T-helper 1 cell treated with Interleukin-12 subunit alpha and Interleukin-12 subunit beta and Interleukin-4 antibody, amounts not matched to agents 30 μg/mL and 1 μg/mL, for 36 hours (primary cell): ENCODE measurements at regions not wholly inside any gene's neighbourhood (a gene's known extent, or its start where the extent isn't known, plus 50 kb on each side); places are given as distances from the start of the nearest gene placed in this dataset.

ENCODE experiments used
- H3K27ac Mint-ChIP-seq: one replicate; pipeline ENCODE4 v1.8.0; 2021; ENCODE audit warnings: mild to moderate bottlenecking, mixed read lengths
- H3K27me3 Mint-ChIP-seq: one replicate; pipeline ENCODE4 v1.8.0; 2021; ENCODE audit warnings: low read depth, mixed read lengths
- H3K36me3 Mint-ChIP-seq: one replicate; pipeline ENCODE4 v1.8.0; 2021; ENCODE audit warnings: low read depth, mixed read lengths
- H3K4me1 Mint-ChIP-seq: one replicate; pipeline ENCODE4 v1.8.0; 2021; ENCODE audit warnings: low read depth, mixed read lengths
- H3K4me3 Mint-ChIP-seq: one replicate; pipeline ENCODE4 v1.8.0; 2021; ENCODE audit warnings: mild to moderate bottlenecking, moderate library complexity, mixed read lengths
- H3K9me3 Mint-ChIP-seq: one replicate; pipeline ENCODE4 v1.8.0; 2021; ENCODE audit warnings: mixed read lengths

DNA sequence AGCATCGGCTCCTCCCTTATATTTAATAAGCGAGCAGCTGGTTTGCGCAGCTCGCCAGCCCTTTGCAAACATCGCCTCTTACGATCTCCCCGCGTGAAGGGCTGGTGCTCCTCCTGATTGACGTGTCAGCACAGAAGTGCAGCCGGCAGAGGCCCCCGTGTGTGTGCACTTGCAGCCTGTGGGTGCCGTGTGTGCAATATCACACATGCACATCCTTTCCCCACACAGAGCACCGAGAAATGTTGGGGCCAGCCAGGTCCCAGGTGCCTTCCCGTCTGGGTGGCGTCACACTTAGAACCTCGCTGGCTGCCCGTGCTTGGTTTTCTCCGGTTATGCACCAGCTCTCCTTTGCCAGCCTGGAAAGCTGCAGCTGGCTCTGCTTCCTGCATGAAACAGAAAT, 126.6 kb upstream of the AJAP1 start:
- Mint-ChIP-seq H3K36me3 (no peaks in the 10 kb centered on the region), H3K27ac (no peak overlapping the region), H3K4me3 (no peak overlapping the region), H3K9me3 (no peaks in the 10 kb centered on the region), H3K4me1 (no peaks in the 10 kb centered on the region), H3K27me3 (no peaks in the 10 kb centered on the region)

DNA sequence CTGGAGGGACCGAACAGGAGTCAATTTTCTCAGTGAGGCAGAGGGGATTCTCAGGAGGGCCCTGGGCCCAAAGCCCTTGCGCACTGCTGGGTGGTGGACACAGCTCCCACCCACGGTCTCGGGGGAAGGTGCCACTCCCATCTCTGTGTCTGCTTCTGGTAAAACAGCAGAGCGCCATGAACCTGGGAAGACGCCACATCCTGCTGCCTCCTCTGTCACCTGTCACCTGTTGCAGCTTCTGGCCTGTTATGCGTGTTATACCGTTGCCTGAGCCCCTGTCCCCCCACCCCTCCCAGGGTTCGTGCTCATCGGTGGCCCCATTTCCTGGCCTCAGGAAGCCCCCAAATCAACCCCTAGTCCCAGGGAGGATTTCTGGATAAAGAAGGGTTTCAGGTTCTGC, 125.8 kb upstream of the AJAP1 start:
- Mint-ChIP-seq H3K27me3 (no peaks in the 10 kb centered on the region), H3K4me1 (no peaks in the 10 kb centered on the region), H3K36me3 (no peaks in the 10 kb centered on the region), H3K27ac (no peak overlapping the region), H3K9me3 (no peaks in the 10 kb centered on the region), H3K4me3 (no peak overlapping the region)

- no peaks in the 10 kb centered on the region for H3K36me3 Mint-ChIP-seq
- H3K4me3 Mint-ChIP-seq, result no peak overlapping the region
- no peak overlapping the region for H3K27ac Mint-ChIP-seq
- no peaks in the 10 kb centered on the region for H3K4me1 Mint-ChIP-seq
- H3K9me3 Mint-ChIP-seq, result no peaks in the 10 kb centered on the region
- no peaks in the 10 kb centered on the region for H3K27me3 Mint-ChIP-seq
Observed at GRCh38 chr1:4529446-4530165, 124.8 kb upstream of the AJAP1 start.

GRCh38 chr1:4530166-4530785, 124.1 kb upstream of the AJAP1 start:
- no peaks in the 10 kb centered on the region for H3K27me3 Mint-ChIP-seq
- no peak overlapping the region for H3K4me3 Mint-ChIP-seq
- H3K4me1 Mint-ChIP-seq, result no peaks in the 10 kb centered on the region
- no peak overlapping the region for H3K27ac Mint-ChIP-seq
- H3K36me3 Mint-ChIP-seq, result no peaks in the 10 kb centered on the region
- no peaks in the 10 kb centered on the region for H3K9me3 Mint-ChIP-seq

DNA sequence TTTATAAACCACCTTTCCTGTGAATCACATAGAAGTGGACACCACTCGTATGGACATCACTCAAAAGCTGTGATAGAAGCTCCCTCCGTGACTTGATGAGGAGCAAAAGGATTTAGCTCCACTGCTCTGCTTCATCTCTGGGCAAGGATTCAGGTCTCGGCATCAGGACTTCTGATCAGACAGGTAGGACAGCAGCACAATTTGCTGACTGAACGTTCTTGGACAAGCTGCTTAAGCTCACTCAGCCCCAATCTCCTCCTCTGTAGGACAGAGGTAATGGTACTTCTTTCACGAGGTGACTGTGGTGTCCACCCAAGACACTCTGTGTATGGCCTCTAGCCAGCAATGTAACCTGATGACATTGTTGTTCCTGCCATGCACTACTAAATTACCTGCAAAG, 122.6 kb upstream of the AJAP1 start:
- Mint-ChIP-seq H3K9me3 (no peaks in the 10 kb centered on the region), H3K4me1 (no peaks in the 10 kb centered on the region), H3K27ac (no peak overlapping the region), H3K27me3 (no peaks in the 10 kb centered on the region), H3K36me3 (no peaks in the 10 kb centered on the region), H3K4me3 (no peak overlapping the region)

DNA sequence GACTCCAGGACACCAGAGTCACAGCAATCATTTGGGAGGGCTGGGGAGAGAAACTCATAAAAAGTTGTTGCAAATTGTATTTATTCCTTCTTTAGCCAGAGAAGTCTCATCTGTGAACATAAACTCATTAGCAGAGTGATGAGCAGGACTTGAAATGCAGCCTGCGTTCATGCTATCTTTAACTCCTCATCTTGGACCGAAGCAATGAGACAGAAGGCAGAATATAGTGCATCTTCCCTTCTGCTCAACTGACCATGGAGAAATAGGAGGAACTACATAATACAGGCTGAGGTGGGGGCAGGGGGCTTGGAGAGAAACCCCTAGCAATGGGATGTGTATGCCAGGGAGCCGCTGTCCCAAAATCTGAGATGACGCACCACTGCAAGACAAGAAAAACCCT, 121.8 kb upstream of the AJAP1 start:
- no peak overlapping the region for H3K27ac Mint-ChIP-seq
- no peak overlapping the region for H3K4me3 Mint-ChIP-seq
- H3K9me3 Mint-ChIP-seq, result no peaks in the 10 kb centered on the region
- H3K36me3 Mint-ChIP-seq, result no peaks in the 10 kb centered on the region
- H3K27me3 Mint-ChIP-seq, result no peaks in the 10 kb centered on the region
- no peaks in the 10 kb centered on the region for H3K4me1 Mint-ChIP-seq

- H3K4me3 Mint-ChIP-seq, result no peak overlapping the region
- peaks cover 3% of the 10 kb centered on the region for H3K9me3 Mint-ChIP-seq
- no peak overlapping the region for H3K27ac Mint-ChIP-seq
Observed at GRCh38 chr1:4546911-4547310, 107.5 kb upstream of the AJAP1 start.

DNA sequence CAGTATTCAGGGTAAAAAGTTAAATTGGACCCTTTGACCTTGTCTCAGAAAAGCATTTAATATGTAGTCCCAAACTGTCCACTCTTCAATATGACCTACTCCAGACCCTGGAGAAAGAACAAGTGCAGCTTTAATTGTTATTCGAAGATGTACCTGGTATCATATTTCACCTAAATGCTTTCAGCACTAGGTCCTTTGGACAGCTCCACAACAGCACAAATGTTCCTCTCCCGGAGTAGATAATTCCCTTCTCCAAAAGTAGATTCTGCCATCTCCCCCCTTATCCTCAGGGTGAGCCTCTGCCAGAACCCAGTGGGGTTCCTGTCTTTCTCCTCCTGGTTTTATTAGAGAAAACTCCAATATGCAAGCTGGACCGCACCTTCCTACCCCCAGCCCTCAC, 104.5 kb upstream of the AJAP1 start:
- no peaks in the 10 kb centered on the region for H3K27me3 Mint-ChIP-seq
- H3K9me3 Mint-ChIP-seq, result no peaks in the 10 kb centered on the region
- H3K27ac Mint-ChIP-seq, result no peak overlapping the region
- H3K4me3 Mint-ChIP-seq, result no peak overlapping the region
- no peaks in the 10 kb centered on the region for H3K36me3 Mint-ChIP-seq
- H3K4me1 Mint-ChIP-seq, result no peaks in the 10 kb centered on the region

More at GRCh38 chr1:4546911-4547310, 107.5 kb upstream of the AJAP1 start:
- Mint-ChIP-seq H3K27me3 (no peaks in the 10 kb centered on the region), H3K36me3 (no peaks in the 10 kb centered on the region), H3K4me1 (no peaks in the 10 kb centered on the region)

DNA sequence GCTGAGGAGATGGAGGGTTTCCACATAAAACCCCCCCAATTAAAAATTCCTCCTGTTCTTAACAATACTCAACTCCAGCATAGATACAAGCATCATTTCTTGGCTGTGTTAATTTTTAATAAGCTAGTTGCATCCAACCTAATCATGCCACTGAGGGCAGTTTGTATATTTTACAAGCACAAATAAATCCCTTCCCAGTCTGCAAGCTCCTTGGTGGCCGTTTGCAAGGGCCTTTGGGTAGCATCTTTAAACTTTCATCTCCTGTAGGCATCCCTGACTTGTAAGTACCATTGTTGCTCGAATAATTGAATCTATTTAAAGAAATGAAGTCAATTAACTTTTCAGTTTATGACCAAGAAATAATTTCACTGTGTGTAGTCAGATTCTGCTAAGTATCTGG, 103.5 kb upstream of the AJAP1 start:
- H3K27ac Mint-ChIP-seq, result no peak overlapping the region
- no peaks in the 10 kb centered on the region for H3K9me3 Mint-ChIP-seq
- no peaks in the 10 kb centered on the region for H3K27me3 Mint-ChIP-seq
- H3K36me3 Mint-ChIP-seq, result no peaks in the 10 kb centered on the region
- no peak overlapping the region for H3K4me3 Mint-ChIP-seq
- no peaks in the 10 kb centered on the region for H3K4me1 Mint-ChIP-seq

DNA sequence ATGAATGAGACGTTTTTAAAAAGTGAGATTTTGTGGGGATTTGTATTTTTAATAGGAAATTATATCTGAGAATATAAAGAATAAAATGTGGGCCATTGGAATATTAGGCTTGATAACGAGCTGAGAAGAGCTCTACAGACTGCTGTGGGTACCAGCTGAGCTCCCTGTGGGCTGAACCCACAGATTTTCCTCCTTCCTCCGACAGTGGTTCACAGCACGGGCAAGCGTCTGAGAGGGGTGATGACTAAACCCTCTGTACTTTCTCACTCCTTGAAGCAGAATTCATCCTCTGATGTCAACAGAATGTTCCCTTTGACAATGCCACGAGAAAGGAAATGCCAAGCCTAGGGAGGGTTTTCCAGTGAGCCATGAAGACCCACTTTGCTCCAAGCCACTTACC, 102.7 kb upstream of the AJAP1 start:
- Mint-ChIP-seq H3K36me3 (no peaks in the 10 kb centered on the region), H3K27me3 (no peaks in the 10 kb centered on the region), H3K4me3 (no peak overlapping the region), H3K9me3 (no peaks in the 10 kb centered on the region), H3K27ac (no peak overlapping the region), H3K4me1 (no peaks in the 10 kb centered on the region)

GRCh38 chr1:4553761-4554160, 100.6 kb upstream of the AJAP1 start:
- Mint-ChIP-seq H3K9me3 (no peaks in the 10 kb centered on the region), H3K36me3 (no peaks in the 10 kb centered on the region), H3K4me1 (no peaks in the 10 kb centered on the region), H3K27me3 (no peaks in the 10 kb centered on the region), H3K27ac (no peak overlapping the region), H3K4me3 (no peak overlapping the region)

DNA sequence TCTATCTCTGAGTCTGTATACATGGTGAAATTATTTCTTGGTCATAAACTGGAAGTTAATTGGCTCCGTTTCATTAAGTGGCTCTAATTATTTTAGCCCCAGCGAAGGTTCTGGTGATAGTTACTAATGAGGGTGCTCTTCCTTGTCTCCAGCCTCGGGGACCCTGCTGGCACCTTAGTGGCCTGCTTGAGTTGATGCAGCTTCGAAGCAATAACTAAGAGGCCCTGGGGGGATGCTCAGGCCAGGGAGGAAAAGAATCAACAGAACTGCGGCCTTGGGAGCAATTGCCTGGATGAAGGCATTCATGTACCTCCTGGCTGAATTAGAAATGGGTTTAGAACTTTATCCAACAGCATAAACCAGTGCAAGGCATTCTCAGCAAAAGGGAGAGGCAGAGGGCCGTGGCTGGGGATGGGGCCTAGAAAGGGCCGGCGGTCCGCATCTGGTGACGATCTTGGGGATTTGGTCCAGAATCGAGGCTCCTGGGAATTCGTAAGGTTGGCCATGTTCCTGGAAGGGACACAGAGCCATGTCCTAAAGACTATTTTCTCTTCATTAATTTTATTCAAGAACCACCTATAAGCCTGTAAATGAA, 100.0 kb upstream of the AJAP1 start:
- H3K27ac Mint-ChIP-seq, result no peak overlapping the region
- no peaks in the 10 kb centered on the region for H3K4me1 Mint-ChIP-seq
- H3K9me3 Mint-ChIP-seq, result no peaks in the 10 kb centered on the region
- H3K36me3 Mint-ChIP-seq, result no peaks in the 10 kb centered on the region
- no peak overlapping the region for H3K4me3 Mint-ChIP-seq
- no peaks in the 10 kb centered on the region for H3K27me3 Mint-ChIP-seq

DNA sequence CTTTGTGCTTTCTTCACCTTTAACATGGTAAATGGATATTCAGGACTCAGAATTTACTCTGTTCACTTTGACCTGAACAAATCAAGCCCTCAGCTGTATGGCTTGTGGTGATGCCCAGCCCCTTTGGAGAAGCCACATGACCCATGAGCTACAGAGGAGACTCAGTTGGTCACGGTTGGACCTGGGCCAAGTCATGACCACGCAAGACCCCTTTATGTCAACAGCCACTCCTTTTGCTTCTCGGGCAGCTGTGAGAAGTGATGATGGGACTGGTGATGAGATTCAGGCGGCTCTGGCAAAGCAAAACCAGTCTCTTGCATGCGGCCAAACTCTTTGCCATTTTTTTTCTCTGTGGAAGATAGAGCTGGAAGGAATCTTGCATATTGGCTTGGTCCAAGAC, 96.5 kb upstream of the AJAP1 start:
- Mint-ChIP-seq H3K27ac (no peak overlapping the region), H3K4me3 (no peak overlapping the region), H3K9me3 (no peaks in the 10 kb centered on the region), H3K27me3 (no peaks in the 10 kb centered on the region), H3K4me1 (no peaks in the 10 kb centered on the region), H3K36me3 (no peaks in the 10 kb centered on the region)

DNA sequence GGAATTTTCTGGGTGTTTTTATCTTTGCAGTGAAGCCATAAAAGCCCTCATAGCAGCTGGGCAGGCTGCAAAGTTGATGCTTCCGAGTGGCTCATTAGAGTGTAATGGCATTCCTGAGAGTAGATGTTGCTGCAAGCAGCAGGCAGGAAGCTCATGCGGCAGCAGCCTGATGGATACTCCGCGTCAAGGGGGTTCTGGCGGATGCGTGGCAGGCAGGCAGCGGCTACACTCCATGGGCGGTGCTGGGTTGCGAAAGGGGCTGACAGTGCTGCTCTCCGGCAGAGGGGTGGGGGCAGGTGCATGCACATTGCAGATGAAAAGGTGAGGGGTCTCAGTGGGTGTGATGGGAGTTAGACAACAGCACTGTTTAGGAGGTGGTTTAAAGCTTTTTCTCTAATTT, 93.2 kb upstream of the AJAP1 start:
- no peaks in the 10 kb centered on the region for H3K36me3 Mint-ChIP-seq
- no peaks in the 10 kb centered on the region for H3K9me3 Mint-ChIP-seq
- no peaks in the 10 kb centered on the region for H3K27me3 Mint-ChIP-seq
- no peak overlapping the region for H3K27ac Mint-ChIP-seq
- H3K4me1 Mint-ChIP-seq, result no peaks in the 10 kb centered on the region
- H3K4me3 Mint-ChIP-seq, result no peak overlapping the region

- no peak overlapping the region for H3K4me3 Mint-ChIP-seq
- no peaks in the 10 kb centered on the region for H3K9me3 Mint-ChIP-seq
- H3K27ac Mint-ChIP-seq, result no peak overlapping the region
- no peaks in the 10 kb centered on the region for H3K4me1 Mint-ChIP-seq
- no peaks in the 10 kb centered on the region for H3K27me3 Mint-ChIP-seq
- no peaks in the 10 kb centered on the region for H3K36me3 Mint-ChIP-seq
Observed at GRCh38 chr1:4562321-4562720, 92.1 kb upstream of the AJAP1 start.
